Kidney (tissue), 13 donors: ENCODE measurements at regions not wholly inside any gene's neighbourhood (a gene's known extent, or its start where the extent isn't known, plus 50 kb on each side); places are given as distances from the start of the nearest gene placed in this dataset.
"Not testable (repeated sequence)": the region's sequence is repeated elsewhere in the genome, so short reads cannot be mapped to it uniquely, and the experiment has no call there.

ENCODE experiments used
- DNase-seq, 5 donors: peaks; one replicate each; pipeline ENCODE4 v3.0.0-alpha.2; 2013 to 2020
- FAIRE-seq: peaks from 2 replicates; lab custom pipeline; 2012; peaks lifted over from hg19 to GRCh38; lab: Jason Lieb, UNC
- H3K27ac ChIP-seq, 2 donors: one replicate each; pipeline ENCODE4 v1.7.0; 2013; ENCODE audit warnings: low read depth in 2 of 2, low read length in 2 of 2, inconsistent platforms in 1 of 2
- H3K27me3 ChIP-seq: one replicate; pipeline ENCODE4 v1.7.1; 2013; ENCODE audit warnings: low read length, inconsistent platforms; ENCODE audit not compliant: control insufficient read depth, insufficient read depth
- H3K36me3 ChIP-seq, 3 donors: one replicate each; pipeline versions ENCODE4 v1.7.0 to v1.7.1; 2013; ENCODE audit warnings: low read length in 3 of 3, control low read depth in 1 of 3, inconsistent platforms in 1 of 3; ENCODE audit not compliant: insufficient read depth in 3 of 3, control insufficient read depth in 2 of 3
- H3K4me1 ChIP-seq, 3 donors: one replicate each; pipeline versions ENCODE4 v1.7.0 to v1.7.1; 2013; ENCODE audit warnings: low read length in 3 of 3, inconsistent platforms in 1 of 3, low read depth in 1 of 3; ENCODE audit not compliant: control insufficient read depth in 2 of 3, insufficient read depth in 2 of 3
- H3K4me3 ChIP-seq, 3 donors: one replicate each; pipeline versions ENCODE4 v1.7.0 to v1.8.1; 2013; ENCODE audit warnings: low read length in 3 of 3, control low read depth in 1 of 3, inconsistent platforms in 1 of 3
- H3K9ac ChIP-seq, 3 donors: one replicate each; pipeline versions ENCODE4 v1.7.0 to v1.7.1; 2013; ENCODE audit warnings: low read length in 3 of 3, control low read depth in 1 of 3, inconsistent platforms in 1 of 3
- H3K9me3 ChIP-seq, 3 donors: one replicate each; pipeline versions ENCODE4 v1.7.0 to v1.7.1; 2013; ENCODE audit warnings: low read length in 3 of 3, control low read depth in 1 of 3, inconsistent platforms in 1 of 3; ENCODE audit not compliant: control insufficient read depth in 2 of 3, insufficient read depth in 1 of 3
- intact Hi-C: fragments of 100-400 bp; cut with DNase I; formaldehyde crosslinking; loops from one replicate; pipeline ENCODE4 v1.11.1; 2022
- TF ChIP-seq, protein P1 (sequence below): IDR thresholded peaks from 3 replicates; pipeline ENCODE4 v1.5.1; 2012; ENCODE audit warnings: mild to moderate bottlenecking, moderate library complexity, borderline replicate concordance; ENCODE audit not compliant: insufficient read depth; ENCODE audit errors: extremely low read depth
- donor health status: control.
- donor health status: control.
- donor health status: control.
- donor health status: control.
- donor health status: control.
- donor health status: DM: yes; HTN: yes; CAD: no.
- donor health status: Normal renal cell carcinoma (clear cell type).

DNA sequence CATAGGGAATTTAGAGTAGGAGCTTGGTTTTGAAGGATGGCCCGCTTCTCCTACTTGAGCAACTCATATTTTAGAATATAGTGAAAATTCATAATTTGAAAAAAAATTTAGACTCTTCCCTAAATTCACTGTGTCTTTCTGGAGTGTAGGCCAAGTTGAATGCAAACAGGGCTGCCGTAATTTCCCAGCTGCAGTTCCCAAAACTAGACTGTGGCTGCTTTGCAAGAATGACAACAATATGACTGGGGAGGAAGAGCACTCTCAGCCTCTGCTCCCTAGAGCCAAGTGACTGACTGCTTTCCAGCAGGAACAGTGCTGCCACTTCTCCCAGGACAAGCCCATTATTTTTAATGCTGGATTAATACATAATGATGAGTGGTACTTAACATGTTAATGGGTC lies 209.0 kb downstream of the RHOU start:
- Histone ChIP-seq H3K4me3 (no peak overlapping the region), H3K9ac (no peak overlapping the region), H3K27ac (no peak overlapping the region), H3K36me3 (no peaks in the 10 kb centered on the region), H3K4me1 (no peaks in the 10 kb centered on the region), H3K9me3 (no peaks in the 10 kb centered on the region), H3K27me3 (no peaks in the 10 kb centered on the region)
- intact Hi-C loops, result no loop called here
- DNase-seq, result peak in 1 of 5 donors; percentile 31
- TF ChIP-seq, protein P1, sequence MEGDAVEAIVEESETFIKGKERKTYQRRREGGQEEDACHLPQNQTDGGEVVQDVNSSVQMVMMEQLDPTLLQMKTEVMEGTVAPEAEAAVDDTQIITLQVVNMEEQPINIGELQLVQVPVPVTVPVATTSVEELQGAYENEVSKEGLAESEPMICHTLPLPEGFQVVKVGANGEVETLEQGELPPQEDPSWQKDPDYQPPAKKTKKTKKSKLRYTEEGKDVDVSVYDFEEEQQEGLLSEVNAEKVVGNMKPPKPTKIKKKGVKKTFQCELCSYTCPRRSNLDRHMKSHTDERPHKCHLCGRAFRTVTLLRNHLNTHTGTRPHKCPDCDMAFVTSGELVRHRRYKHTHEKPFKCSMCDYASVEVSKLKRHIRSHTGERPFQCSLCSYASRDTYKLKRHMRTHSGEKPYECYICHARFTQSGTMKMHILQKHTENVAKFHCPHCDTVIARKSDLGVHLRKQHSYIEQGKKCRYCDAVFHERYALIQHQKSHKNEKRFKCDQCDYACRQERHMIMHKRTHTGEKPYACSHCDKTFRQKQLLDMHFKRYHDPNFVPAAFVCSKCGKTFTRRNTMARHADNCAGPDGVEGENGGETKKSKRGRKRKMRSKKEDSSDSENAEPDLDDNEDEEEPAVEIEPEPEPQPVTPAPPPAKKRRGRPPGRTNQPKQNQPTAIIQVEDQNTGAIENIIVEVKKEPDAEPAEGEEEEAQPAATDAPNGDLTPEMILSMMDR, result no peak
- no peak for FAIRE-seq

DNA sequence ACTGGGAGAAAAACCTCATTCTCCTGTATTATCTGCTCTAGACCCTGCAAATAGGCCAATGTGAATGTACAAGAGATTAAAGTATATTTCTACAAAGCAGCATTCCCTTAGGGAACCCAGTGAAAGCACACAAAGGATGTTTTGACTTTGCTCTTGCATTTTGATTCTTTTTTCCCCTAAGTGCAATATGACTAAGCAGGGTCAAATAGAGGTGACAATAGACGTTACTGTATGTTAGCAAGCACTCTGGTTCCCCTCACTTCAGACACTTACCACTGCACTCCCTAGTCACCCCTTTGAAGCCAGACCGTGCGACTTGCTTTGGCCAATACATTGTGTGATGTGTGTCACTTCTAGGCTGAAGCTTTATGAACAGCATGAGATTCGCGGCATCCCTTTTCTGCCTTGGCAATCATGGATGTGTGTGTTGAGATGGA lies 209.7 kb downstream of the RHOU start:
- TF ChIP-seq, protein P1, result no peak
- no peaks in the 10 kb centered on the region for H3K36me3 ChIP-seq
- H3K9me3 ChIP-seq, result no peaks in the 10 kb centered on the region
- no peak overlapping the region for H3K9ac ChIP-seq
- no peaks in the 10 kb centered on the region for H3K27me3 ChIP-seq
- DNase-seq (no peak), FAIRE-seq (no peak)
- no peak overlapping the region for H3K4me3 ChIP-seq
- intact Hi-C loops, result no loop called here
- H3K27ac ChIP-seq, result no peak overlapping the region
- H3K4me1 ChIP-seq, result no peaks in the 10 kb centered on the region

DNA sequence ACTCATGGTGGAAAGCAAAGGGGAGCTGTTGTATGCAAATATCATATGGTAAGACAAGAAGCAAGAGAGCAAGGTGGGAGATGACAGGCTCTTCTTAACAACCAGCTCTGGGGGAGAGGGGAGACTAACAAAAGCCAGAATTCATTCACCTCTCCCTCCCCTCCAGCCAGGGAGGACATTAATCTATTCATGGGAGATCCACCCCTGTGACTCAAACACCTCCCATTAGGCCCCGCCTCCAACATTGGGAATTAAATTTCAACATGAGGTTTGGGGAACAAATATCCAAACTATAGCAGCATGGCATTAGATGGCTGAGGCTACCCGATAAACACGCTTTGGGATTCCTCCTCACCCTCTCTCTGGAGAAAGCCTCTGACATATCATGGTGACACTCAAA lies 210.6 kb downstream of the RHOU start:
- DNase-seq (no peak), FAIRE-seq (no peak)
- intact Hi-C loops, result no loop called here
- TF ChIP-seq, protein P1, result no peak
- Histone ChIP-seq H3K27me3 (no peaks in the 10 kb centered on the region), H3K9ac (no peak overlapping the region), H3K36me3 (no peaks in the 10 kb centered on the region), H3K4me3 (no peak overlapping the region), H3K4me1 (no peaks in the 10 kb centered on the region), H3K9me3 (no peaks in the 10 kb centered on the region), H3K27ac (no peak overlapping the region)

DNA sequence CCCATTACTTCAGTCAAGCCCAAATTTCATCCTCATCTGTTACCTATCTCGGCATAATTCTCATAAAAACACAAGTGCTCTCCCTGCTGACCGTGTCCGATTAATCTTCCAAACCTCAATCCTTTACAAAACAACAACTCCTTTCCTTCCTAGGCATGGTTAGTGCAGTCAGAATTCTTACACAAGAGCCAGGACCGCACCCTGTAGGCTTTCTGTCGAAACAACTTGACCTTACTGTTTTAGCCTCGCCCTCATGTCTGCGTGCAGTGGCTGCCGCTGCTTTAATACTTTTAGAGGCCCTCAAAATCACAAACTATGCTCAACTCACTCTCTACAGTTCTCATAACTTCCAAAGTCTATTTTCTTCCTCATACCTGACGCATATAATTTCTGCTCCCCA lies 214.3 kb downstream of the RHOU start:
- H3K27me3 ChIP-seq, H3K9me3 ChIP-seq, DNase-seq, FAIRE-seq, H3K4me1 ChIP-seq, H3K4me3 ChIP-seq, H3K27ac ChIP-seq, H3K36me3 ChIP-seq, H3K9ac ChIP-seq, intact Hi-C loops: not testable (repeated sequence)
